GM12891 (cell line): ENCODE measurements at regions not wholly inside any gene's neighbourhood (a gene's known extent, or its start where the extent isn't known, plus 50 kb on each side); places are given as distances from the start of the nearest gene placed in this dataset.

Experiments
- POLR2A ChIP-seq: IDR thresholded peaks from 2 replicates; pipeline ENCODE4 v1.6.1; 2011; ENCODE audit warnings: low read depth, low read length, control low read depth
- POLR2AphosphoS5 ChIP-seq: IDR thresholded peaks from 2 replicates; pipeline ENCODE4 v1.6.1; 2011; ENCODE audit warnings: low read depth, low read length, control low read depth
- TAF1 ChIP-seq: IDR thresholded peaks from 2 replicates; pipeline ENCODE4 v1.6.1; 2011; ENCODE audit warnings: low read depth, low read length, control low read depth

- TF ChIP-seq POLR2A, result no peak
- TF ChIP-seq TAF1, result no peak
- no peak for TF ChIP-seq POLR2AphosphoS5
Observed at GRCh38 chr9:86795823-86796553, 151.3 kb downstream of the GAS1 start.
